HEK293 (cell line): ENCODE measurements at regions not wholly inside any gene's neighbourhood (a gene's known extent, or its start where the extent isn't known, plus 50 kb on each side); places are given as distances from the start of the nearest gene placed in this dataset.

ENCODE experiments used
- GLI2 ChIP-seq: fragments of 450-650 bp; formaldehyde crosslinking; IDR thresholded peaks from 2 replicates; pipeline ENCODE4; 2017; ENCODE audit warnings: missing biosample characterization, missing genetic modification characterization, low read depth, borderline replicate concordance
- HOXA7 ChIP-seq: sonication (generic); formaldehyde crosslinking; IDR thresholded peaks from 2 replicates; pipeline ENCODE4 v1.8.1; 2022; ENCODE audit warnings: missing genetic modification reagents, borderline replicate concordance
- MZF1 ChIP-seq: fragments of 450-650 bp; formaldehyde crosslinking; IDR thresholded peaks from 2 replicates; pipeline ENCODE4 v1.5.1; 2017; ENCODE audit warnings: missing biosample characterization, missing genetic modification characterization, borderline replicate concordance
- OSR2 ChIP-seq: fragments of 450-650 bp; formaldehyde crosslinking; IDR thresholded peaks from 2 replicates; pipeline ENCODE4 v1.5.1; 2016; ENCODE audit warnings: missing biosample characterization, missing genetic modification characterization
- SALL2 ChIP-seq: fragments of 450-650 bp; formaldehyde crosslinking; IDR thresholded peaks from 2 replicates; pipeline ENCODE4 v1.5.0; 2017; ENCODE audit warnings: missing biosample characterization, mild to moderate bottlenecking, missing genetic modification characterization, borderline replicate concordance
- SCRT2 ChIP-seq: fragments of 450-650 bp; formaldehyde crosslinking; IDR thresholded peaks from 2 replicates; pipeline ENCODE4 v1.5.1; 2016; ENCODE audit warnings: missing biosample characterization, missing genetic modification characterization
- SP2 ChIP-seq: fragments of 450-650 bp; formaldehyde crosslinking; IDR thresholded peaks from 2 replicates; pipeline ENCODE4 v1.5.1; 2016; ENCODE audit warnings: missing biosample characterization, missing genetic modification characterization
- YY2 ChIP-seq: fragments of 450-650 bp; formaldehyde crosslinking; IDR thresholded peaks from 2 replicates; pipeline ENCODE4 v1.5.1; 2016; ENCODE audit warnings: missing biosample characterization, missing genetic modification characterization
- ZBTB8A ChIP-seq: fragments of 450-650 bp; formaldehyde crosslinking; IDR thresholded peaks from 2 replicates; pipeline ENCODE4 v1.5.1; 2016; ENCODE audit warnings: missing biosample characterization, missing genetic modification characterization
- ZFP3 ChIP-seq: fragments of 450-650 bp; formaldehyde crosslinking; IDR thresholded peaks from 2 replicates; pipeline ENCODE4 v1.5.1; 2016; ENCODE audit warnings: low read depth, missing biosample characterization, missing genetic modification characterization
- ZFP41 ChIP-seq: fragments of 450-650 bp; formaldehyde crosslinking; IDR thresholded peaks from 2 replicates; pipeline ENCODE4 v1.5.1; 2016; ENCODE audit warnings: missing biosample characterization, missing genetic modification characterization, borderline replicate concordance
- ZNF114 ChIP-seq: fragments of 450-650 bp; formaldehyde crosslinking; IDR thresholded peaks from 2 replicates; pipeline ENCODE4 v1.5.0; 2017; ENCODE audit warnings: missing biosample characterization, missing genetic modification characterization
- ZNF138 ChIP-seq: fragments of 450-650 bp; formaldehyde crosslinking; IDR thresholded peaks from 2 replicates; pipeline ENCODE4 v1.5.1; 2016; ENCODE audit warnings: missing biosample characterization, missing genetic modification characterization, borderline replicate concordance
- ZNF157 ChIP-seq: fragments of 450-650 bp; formaldehyde crosslinking; IDR thresholded peaks from 2 replicates; pipeline ENCODE4 v1.5.1; 2016; ENCODE audit warnings: missing biosample characterization, missing genetic modification characterization
- ZNF175 ChIP-seq: fragments of 450-650 bp; formaldehyde crosslinking; IDR thresholded peaks from 2 replicates; pipeline ENCODE4 v1.5.1; 2016; ENCODE audit warnings: missing biosample characterization, missing genetic modification characterization
- ZNF19 ChIP-seq: fragments of 450-650 bp; formaldehyde crosslinking; IDR thresholded peaks from 2 replicates; pipeline ENCODE4; 2016; ENCODE audit warnings: missing biosample characterization, missing genetic modification characterization, low read depth
- ZNF23 ChIP-seq: fragments of 450-650 bp; formaldehyde crosslinking; IDR thresholded peaks from 2 replicates; pipeline ENCODE4 v1.5.1; 2016; ENCODE audit warnings: missing biosample characterization, missing genetic modification characterization, borderline replicate concordance
- ZNF266 ChIP-seq: fragments of 450-650 bp; formaldehyde crosslinking; IDR thresholded peaks from 2 replicates; pipeline ENCODE4 v1.5.1; 2016; ENCODE audit warnings: missing biosample characterization, missing genetic modification characterization, low read depth
- ZNF311 ChIP-seq: fragments of 450-650 bp; formaldehyde crosslinking; IDR thresholded peaks from 2 replicates; pipeline ENCODE4 v1.5.1; 2017; ENCODE audit warnings: missing biosample characterization, missing genetic modification characterization, borderline replicate concordance
- ZNF433 ChIP-seq: fragments of 450-650 bp; formaldehyde crosslinking; IDR thresholded peaks from 2 replicates; pipeline ENCODE4 v1.5.1; 2016; ENCODE audit warnings: missing biosample characterization, missing genetic modification characterization, low read depth
- ZNF521 ChIP-seq: fragments of 450-650 bp; formaldehyde crosslinking; IDR thresholded peaks from 2 replicates; pipeline ENCODE4 v1.5.1; 2017; ENCODE audit warnings: missing biosample characterization, mild to moderate bottlenecking, missing genetic modification characterization
- ZNF555 ChIP-seq: fragments of 450-650 bp; formaldehyde crosslinking; conservative IDR thresholded peaks from 2 replicates; pipeline ENCODE4 v1.5.1; 2017; ENCODE audit warnings: missing biosample characterization, mild to moderate bottlenecking, missing genetic modification characterization, inconsistent platforms
- ZNF571 ChIP-seq: fragments of 450-650 bp; formaldehyde crosslinking; IDR thresholded peaks from 2 replicates; pipeline ENCODE4 v1.5.0; 2017; ENCODE audit warnings: missing biosample characterization, missing genetic modification characterization
- ZNF610 ChIP-seq: fragments of 450-650 bp; formaldehyde crosslinking; IDR thresholded peaks from 2 replicates; pipeline ENCODE4 v1.5.1; 2016; ENCODE audit warnings: missing biosample characterization, missing genetic modification characterization, borderline replicate concordance
- ZNF768 ChIP-seq: fragments of 450-650 bp; formaldehyde crosslinking; IDR thresholded peaks from 2 replicates; pipeline ENCODE4 v1.5.1; 2018; ENCODE audit warnings: missing biosample characterization, mild to moderate bottlenecking, missing genetic modification characterization
- TF ChIP-seq, protein P1 (sequence below): fragments of 450-650 bp; formaldehyde crosslinking; conservative IDR thresholded peaks from 2 replicates; pipeline ENCODE4 v1.5.1; 2016; ENCODE audit warnings: low read depth, missing biosample characterization, missing genetic modification characterization
- TF ChIP-seq, protein P2 (sequence below): IDR thresholded peaks from 2 replicates; pipeline ENCODE4 v1.6.1; 2011; ENCODE audit warnings: mild to moderate bottlenecking, low read depth, low read length, borderline replicate concordance
- TF ChIP-seq, protein P3 (sequence below): fragments of 450-650 bp; formaldehyde crosslinking; IDR thresholded peaks from 2 replicates; pipeline ENCODE4 v1.5.1; 2016; ENCODE audit warnings: missing biosample characterization, missing genetic modification characterization
- TF ChIP-seq, protein P4 (sequence below): fragments of 450-650 bp; formaldehyde crosslinking; IDR thresholded peaks from 2 replicates; pipeline ENCODE4 v1.5.1; 2016; ENCODE audit warnings: missing biosample characterization, missing genetic modification characterization
- TF ChIP-seq, protein P5 (sequence below): fragments of 450-650 bp; formaldehyde crosslinking; IDR thresholded peaks from 2 replicates; pipeline ENCODE4 v1.5.1; 2016; ENCODE audit warnings: missing biosample characterization, missing genetic modification characterization

DNA sequence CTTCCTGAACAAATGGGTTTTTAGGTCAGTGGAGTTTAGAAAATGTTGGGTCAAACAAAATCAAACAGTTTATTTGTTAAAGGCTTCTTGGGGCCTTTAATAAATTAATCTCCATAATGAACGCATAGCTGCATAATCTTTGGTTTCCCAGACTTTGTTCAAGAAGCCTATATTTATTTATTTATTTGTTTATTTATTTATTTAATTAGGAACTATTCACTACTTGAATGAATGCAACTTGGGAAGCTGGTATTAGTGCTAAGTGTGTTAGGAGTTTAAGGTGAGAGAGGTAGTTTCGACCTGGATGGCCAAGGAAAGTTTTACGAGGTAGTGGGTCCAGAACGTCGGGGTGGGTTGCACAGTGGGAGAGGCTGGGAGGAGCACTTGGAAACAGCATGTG is 281.9 kb upstream of the C2CD4B start (continued):
- TF ChIP-seq, protein P1, sequence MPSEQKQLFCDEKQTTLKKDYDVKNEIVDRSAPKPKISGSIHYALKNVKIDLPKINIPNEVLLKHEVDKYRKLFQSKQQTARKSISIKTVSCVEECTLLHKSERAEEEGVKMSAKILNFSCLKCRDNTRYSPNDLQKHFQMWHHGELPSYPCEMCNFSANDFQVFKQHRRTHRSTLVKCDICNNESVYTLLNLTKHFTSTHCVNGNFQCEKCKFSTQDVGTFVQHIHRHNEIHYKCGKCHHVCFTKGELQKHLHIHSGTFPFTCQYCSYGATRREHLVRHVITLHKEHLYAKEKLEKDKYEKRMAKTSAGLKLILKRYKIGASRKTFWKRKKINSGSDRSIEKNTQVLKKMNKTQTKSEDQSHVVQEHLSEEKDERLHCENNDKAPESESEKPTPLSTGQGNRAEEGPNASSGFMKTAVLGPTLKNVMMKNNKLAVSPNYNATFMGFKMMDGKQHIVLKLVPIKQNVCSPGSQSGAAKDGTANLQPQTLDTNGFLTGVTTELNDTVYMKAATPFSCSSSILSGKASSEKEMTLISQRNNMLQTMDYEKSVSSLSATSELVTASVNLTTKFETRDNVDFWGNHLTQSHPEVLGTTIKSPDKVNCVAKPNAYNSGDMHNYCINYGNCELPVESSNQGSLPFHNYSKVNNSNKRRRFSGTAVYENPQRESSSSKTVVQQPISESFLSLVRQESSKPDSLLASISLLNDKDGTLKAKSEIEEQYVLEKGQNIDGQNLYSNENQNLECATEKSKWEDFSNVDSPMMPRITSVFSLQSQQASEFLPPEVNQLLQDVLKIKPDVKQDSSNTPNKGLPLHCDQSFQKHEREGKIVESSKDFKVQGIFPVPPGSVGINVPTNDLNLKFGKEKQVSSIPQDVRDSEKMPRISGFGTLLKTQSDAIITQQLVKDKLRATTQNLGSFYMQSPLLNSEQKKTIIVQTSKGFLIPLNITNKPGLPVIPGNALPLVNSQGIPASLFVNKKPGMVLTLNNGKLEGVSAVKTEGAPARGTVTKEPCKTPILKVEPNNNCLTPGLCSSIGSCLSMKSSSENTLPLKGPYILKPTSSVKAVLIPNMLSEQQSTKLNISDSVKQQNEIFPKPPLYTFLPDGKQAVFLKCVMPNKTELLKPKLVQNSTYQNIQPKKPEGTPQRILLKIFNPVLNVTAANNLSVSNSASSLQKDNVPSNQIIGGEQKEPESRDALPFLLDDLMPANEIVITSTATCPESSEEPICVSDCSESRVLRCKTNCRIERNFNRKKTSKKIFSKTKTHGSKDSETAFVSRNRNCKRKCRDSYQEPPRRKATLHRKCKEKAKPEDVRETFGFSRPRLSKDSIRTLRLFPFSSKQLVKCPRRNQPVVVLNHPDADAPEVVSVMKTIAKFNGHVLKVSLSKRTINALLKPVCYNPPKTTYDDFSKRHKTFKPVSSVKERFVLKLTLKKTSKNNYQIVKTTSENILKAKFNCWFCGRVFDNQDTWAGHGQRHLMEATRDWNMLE (tag by site-specific recombination), result peak; percentile 55
- no peak for TF ChIP-seq MZF1 (tag by site-specific recombination)
- no peak for TF ChIP-seq ZNF114 (tag by site-specific recombination)
- TF ChIP-seq OSR2 (tag by site-specific recombination), result no peak
- no peak for TF ChIP-seq ZFP41 (tag by site-specific recombination)
- no peak for TF ChIP-seq ZNF521 (tag by site-specific recombination)
- no peak for TF ChIP-seq ZNF157 (tag by site-specific recombination)
- TF ChIP-seq YY2, result no peak
- no peak for TF ChIP-seq ZNF768 (tag by site-specific recombination)
- TF ChIP-seq ZFP3 (tag by site-specific recombination), result no peak
- TF ChIP-seq ZNF610 (tag by site-specific recombination), result no peak
- TF ChIP-seq HOXA7 (CRISPR knock-in tag), result no peak
- TF ChIP-seq ZNF23 (tag by site-specific recombination), result no peak
- 0 out of 2 replicates have a peak, but pooled peaks have one; percentile 7 for TF ChIP-seq ZNF433 (tag by site-specific recombination)
- TF ChIP-seq ZNF266, result no peak
- TF ChIP-seq, protein P2, sequence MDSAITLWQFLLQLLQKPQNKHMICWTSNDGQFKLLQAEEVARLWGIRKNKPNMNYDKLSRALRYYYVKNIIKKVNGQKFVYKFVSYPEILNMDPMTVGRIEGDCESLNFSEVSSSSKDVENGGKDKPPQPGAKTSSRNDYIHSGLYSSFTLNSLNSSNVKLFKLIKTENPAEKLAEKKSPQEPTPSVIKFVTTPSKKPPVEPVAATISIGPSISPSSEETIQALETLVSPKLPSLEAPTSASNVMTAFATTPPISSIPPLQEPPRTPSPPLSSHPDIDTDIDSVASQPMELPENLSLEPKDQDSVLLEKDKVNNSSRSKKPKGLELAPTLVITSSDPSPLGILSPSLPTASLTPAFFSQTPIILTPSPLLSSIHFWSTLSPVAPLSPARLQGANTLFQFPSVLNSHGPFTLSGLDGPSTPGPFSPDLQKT, result no peak
- TF ChIP-seq ZNF19 (tag by site-specific recombination), result no peak
- TF ChIP-seq, protein P3, sequence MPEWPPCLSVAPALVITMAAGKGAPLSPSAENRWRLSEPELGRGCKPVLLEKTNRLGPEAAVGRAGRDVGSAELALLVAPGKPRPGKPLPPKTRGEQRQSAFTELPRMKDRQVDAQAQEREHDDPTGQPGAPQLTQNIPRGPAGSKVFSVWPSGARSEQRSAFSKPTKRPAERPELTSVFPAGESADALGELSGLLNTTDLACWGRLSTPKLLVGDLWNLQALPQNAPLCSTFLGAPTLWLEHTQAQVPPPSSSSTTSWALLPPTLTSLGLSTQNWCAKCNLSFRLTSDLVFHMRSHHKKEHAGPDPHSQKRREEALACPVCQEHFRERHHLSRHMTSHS (tag by site-specific recombination), result no peak
- no peak for TF ChIP-seq SP2 (tag by site-specific recombination)
- TF ChIP-seq, protein P4, sequence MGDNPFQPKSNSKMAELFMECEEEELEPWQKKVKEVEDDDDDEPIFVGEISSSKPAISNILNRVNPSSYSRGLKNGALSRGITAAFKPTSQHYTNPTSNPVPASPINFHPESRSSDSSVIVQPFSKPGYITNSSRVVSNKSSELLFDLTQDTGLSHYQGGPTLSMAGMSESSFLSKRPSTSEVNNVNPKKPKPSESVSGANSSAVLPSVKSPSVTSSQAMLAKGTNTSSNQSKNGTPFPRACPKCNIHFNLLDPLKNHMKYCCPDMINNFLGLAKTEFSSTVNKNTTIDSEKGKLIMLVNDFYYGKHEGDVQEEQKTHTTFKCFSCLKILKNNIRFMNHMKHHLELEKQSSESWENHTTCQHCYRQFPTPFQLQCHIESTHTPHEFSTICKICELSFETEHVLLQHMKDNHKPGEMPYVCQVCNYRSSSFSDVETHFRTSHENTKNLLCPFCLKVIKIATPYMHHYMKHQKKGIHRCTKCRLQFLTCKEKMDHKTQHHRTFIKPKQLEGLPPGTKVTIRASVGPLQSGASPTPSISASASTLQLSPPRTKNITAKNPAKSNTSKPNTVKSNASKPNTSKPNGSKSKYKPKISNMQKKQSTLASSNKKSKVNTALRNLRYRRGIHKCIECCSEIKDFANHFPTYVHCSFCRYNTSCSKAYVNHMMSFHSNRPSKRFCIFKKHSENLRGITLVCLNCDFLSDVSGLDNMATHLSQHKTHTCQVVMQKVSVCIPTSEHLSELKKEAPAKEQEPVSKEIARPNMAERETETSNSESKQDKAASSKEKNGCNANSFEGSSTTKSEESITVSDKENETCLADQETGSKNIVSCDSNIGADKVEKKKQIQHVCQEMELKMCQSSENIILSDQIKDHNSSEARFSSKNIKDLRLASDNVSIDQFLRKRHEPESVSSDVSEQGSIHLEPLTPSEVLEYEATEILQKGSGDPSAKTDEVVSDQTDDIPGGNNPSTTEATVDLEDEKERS (tag by site-specific recombination), result no peak
- 0 out of 2 replicates have a peak, but pooled peaks have one; percentile 12 for TF ChIP-seq ZNF555 (tag by site-specific recombination)
- TF ChIP-seq, protein P5, sequence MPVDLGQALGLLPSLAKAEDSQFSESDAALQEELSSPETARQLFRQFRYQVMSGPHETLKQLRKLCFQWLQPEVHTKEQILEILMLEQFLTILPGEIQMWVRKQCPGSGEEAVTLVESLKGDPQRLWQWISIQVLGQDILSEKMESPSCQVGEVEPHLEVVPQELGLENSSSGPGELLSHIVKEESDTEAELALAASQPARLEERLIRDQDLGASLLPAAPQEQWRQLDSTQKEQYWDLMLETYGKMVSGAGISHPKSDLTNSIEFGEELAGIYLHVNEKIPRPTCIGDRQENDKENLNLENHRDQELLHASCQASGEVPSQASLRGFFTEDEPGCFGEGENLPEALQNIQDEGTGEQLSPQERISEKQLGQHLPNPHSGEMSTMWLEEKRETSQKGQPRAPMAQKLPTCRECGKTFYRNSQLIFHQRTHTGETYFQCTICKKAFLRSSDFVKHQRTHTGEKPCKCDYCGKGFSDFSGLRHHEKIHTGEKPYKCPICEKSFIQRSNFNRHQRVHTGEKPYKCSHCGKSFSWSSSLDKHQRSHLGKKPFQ (tag by site-specific recombination), result no peak
- TF ChIP-seq GLI2 (tag by site-specific recombination), result no peak
- TF ChIP-seq ZNF175 (tag by site-specific recombination), result no peak
- no peak for TF ChIP-seq ZNF571 (tag by site-specific recombination)
- TF ChIP-seq ZBTB8A, result 0 out of 2 replicates have a peak, but pooled peaks have one; percentile 16
- TF ChIP-seq ZNF138, result no peak
- TF ChIP-seq ZNF311, result no peak
- TF ChIP-seq SCRT2 (tag by site-specific recombination), result no peak
- TF ChIP-seq SALL2 (tag by site-specific recombination), result no peak
